CD4-positive, CD25-positive, alpha-beta regulatory T cell (primary cell): ENCODE measurements at regions not wholly inside any gene's neighbourhood (a gene's known extent, or its start where the extent isn't known, plus 50 kb on each side); places are given as distances from the start of the nearest gene placed in this dataset.

Source experiments
- ATAC-seq, 2 donors: fragments of 150-1000 bp; cut with Tn5 transposase; one replicate each; pipeline ENCODE4 v1.10.0; 2021; ENCODE audit warnings: low read depth in 2 of 2, moderate number of reproducible peaks in 2 of 2, moderate library complexity in 1 of 2
- DNase-seq, 3 donors: peaks; one replicate each; pipeline versions ENCODE4 v3.0.0 to v3.0.0-alpha.2; 2012 to 2022; ENCODE audit warnings: mixed read lengths in 1 of 3
- H3K27ac ChIP-seq: one replicate; pipeline ENCODE4 v1.7.0; 2013; ENCODE audit warnings: mild to moderate bottlenecking, low read length; ENCODE audit not compliant: insufficient read depth, poor library complexity, severe bottlenecking
- H3K27me3 ChIP-seq: one replicate; pipeline ENCODE4 v1.7.0; 2013; ENCODE audit warnings: low read length; ENCODE audit not compliant: control insufficient read depth, insufficient read depth
- H3K36me3 ChIP-seq: one replicate; pipeline ENCODE4 v1.7.0; 2013; ENCODE audit warnings: mild to moderate bottlenecking, low read length, moderate library complexity; ENCODE audit not compliant: control insufficient read depth, insufficient read depth
- H3K4me1 ChIP-seq: 2 replicates; pipeline ENCODE4 v1.7.0; 2013; ENCODE audit warnings: mild to moderate bottlenecking, low read length; ENCODE audit not compliant: insufficient read depth, control insufficient read depth, poor library complexity, severe bottlenecking
- H3K4me3 ChIP-seq: one replicate; pipeline ENCODE4 v1.7.0; 2013; ENCODE audit warnings: low read depth, mild to moderate bottlenecking, low read length, moderate library complexity
- H3K9me3 ChIP-seq, 2 experiments: 1 replicate in 1 of 2; 2 replicates in 1 of 2; pipeline ENCODE4 v1.7.0; 2013; ENCODE audit warnings: low read length in 2 of 2, mild to moderate bottlenecking in 1 of 2, moderate library complexity in 1 of 2; ENCODE audit not compliant: control insufficient read depth in 2 of 2
- H3K27ac Mint-ChIP-seq, 3 donors: one replicate each; pipeline ENCODE4 v1.8.0; 2020 to 2022; ENCODE audit warnings: mild to moderate bottlenecking in 3 of 3, mixed read lengths in 3 of 3, moderate library complexity in 2 of 3
- H3K27me3 Mint-ChIP-seq: one replicate; pipeline ENCODE4 v1.8.0; 2022; ENCODE audit warnings: mild to moderate bottlenecking, mixed read lengths
- H3K36me3 Mint-ChIP-seq: one replicate; pipeline ENCODE4 v1.8.0; 2020; ENCODE audit warnings: mixed read lengths
- H3K4me1 Mint-ChIP-seq, 4 donors: one replicate each; pipeline ENCODE4 v1.8.0; 2020 to 2022; ENCODE audit warnings: mixed read lengths in 4 of 4, mild to moderate bottlenecking in 1 of 4
- H3K4me3 Mint-ChIP-seq, 4 donors: one replicate each; pipeline ENCODE4 v1.8.0; 2020 to 2022; ENCODE audit warnings: mild to moderate bottlenecking in 4 of 4, mixed read lengths in 4 of 4, moderate library complexity in 3 of 4
- H3K9me3 Mint-ChIP-seq, 7 donors: one replicate each; pipeline ENCODE4 v1.8.0; 2020 to 2022; ENCODE audit warnings: mixed read lengths in 7 of 7, mild to moderate bottlenecking in 3 of 7, moderate library complexity in 2 of 7

DNA sequence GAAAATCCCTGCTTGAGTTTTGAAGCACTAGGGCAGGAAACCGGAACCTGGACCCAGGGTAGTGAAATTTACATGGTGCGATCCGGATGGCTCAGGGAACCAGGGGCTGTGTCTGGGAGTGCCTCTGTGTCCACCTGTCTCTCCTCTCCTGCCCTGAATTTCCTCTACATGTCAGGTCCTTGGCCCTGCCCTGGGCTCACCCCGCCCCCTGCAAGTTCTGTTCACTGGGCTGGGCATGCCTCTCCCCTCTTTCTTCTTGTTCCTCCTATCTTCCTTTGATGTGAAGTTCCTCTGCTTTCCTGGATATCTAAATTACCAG is 435.9 kb upstream of the RBMS3 start:
- Mint-ChIP-seq H3K9me3 (peaks cover 0 to 2% (median 0%) of the 10 kb centered on the region in 7 donors), H3K27ac (no peak overlapping the region), H3K27me3 (no peaks in the 10 kb centered on the region), H3K4me1 (no peaks in the 10 kb centered on the region), H3K4me3 (no peak overlapping the region), H3K36me3 (no peaks in the 10 kb centered on the region)
- DNase-seq (no peak), ATAC-seq (no peak)
- Histone ChIP-seq H3K9me3 (no peaks in the 10 kb centered on the region), H3K27ac (no peak overlapping the region), H3K27me3 (no peaks in the 10 kb centered on the region), H3K36me3 (no peaks in the 10 kb centered on the region), H3K4me3 (no peak overlapping the region), H3K4me1 (no peaks in the 10 kb centered on the region)

GRCh38 chr3:28846971-28847478 is 433.8 kb upstream of the RBMS3 start:
- DNase-seq: no peak
- Mint-ChIP-seq H3K9me3 (no peaks in the 10 kb centered on the region), H3K27me3 (no peaks in the 10 kb centered on the region), H3K4me1 (no peaks in the 10 kb centered on the region), H3K27ac (no peak overlapping the region), H3K36me3 (no peaks in the 10 kb centered on the region), H3K4me3 (no peak overlapping the region)
- no peaks in the 10 kb centered on the region for H3K4me1 ChIP-seq
- no peak for ATAC-seq
- H3K36me3 ChIP-seq: no peaks in the 10 kb centered on the region
- H3K27ac ChIP-seq: no peak overlapping the region
- H3K27me3 ChIP-seq: no peaks in the 10 kb centered on the region
- H3K4me3 ChIP-seq: no peak overlapping the region
- H3K9me3 ChIP-seq: no peaks in the 10 kb centered on the region

DNA sequence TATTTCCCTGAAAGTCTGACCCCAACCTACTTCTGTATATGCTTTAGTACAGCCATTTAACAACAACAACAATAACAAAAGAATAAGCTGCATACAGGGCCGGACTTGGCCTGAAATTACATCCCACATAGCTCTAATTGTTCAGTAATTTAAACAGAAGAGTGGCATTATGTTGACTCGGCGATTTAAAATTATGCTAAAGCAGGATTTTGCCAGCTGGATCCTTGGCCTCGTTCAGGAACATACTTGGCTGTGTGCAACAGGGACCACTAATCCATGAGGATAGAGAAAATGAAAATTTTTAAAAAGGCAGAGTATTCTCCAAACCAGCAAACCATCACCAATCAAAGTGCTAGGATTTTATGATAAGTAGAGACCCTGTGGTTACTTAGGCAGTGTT is 433.1 kb upstream of the RBMS3 start:
- Mint-ChIP-seq H3K27me3 (no peaks in the 10 kb centered on the region), H3K9me3 (no peaks in the 10 kb centered on the region), H3K4me3 (no peak overlapping the region), H3K36me3 (no peaks in the 10 kb centered on the region), H3K27ac (no peak overlapping the region), H3K4me1 (no peaks in the 10 kb centered on the region)
- no peaks in the 10 kb centered on the region for H3K27me3 ChIP-seq
- no peak overlapping the region for H3K4me3 ChIP-seq
- no peaks in the 10 kb centered on the region for H3K36me3 ChIP-seq
- H3K9me3 ChIP-seq: no peaks in the 10 kb centered on the region
- no peaks in the 10 kb centered on the region for H3K4me1 ChIP-seq
- ATAC-seq: no peak
- H3K27ac ChIP-seq: no peak overlapping the region
- DNase-seq: no peak

GRCh38 chr3:28850186-28850585 is 430.7 kb upstream of the RBMS3 start:
- H3K36me3 Mint-ChIP-seq: no peaks in the 10 kb centered on the region
- H3K4me3 Mint-ChIP-seq: no peak overlapping the region
- Histone ChIP-seq H3K4me3 (no peak overlapping the region), H3K36me3 (no peaks in the 10 kb centered on the region), H3K27ac (no peak overlapping the region), H3K4me1 (no peaks in the 10 kb centered on the region), H3K9me3 (no peaks in the 10 kb centered on the region), H3K27me3 (no peaks in the 10 kb centered on the region)
- ATAC-seq (no peak), DNase-seq (no peak)
- no peak overlapping the region for H3K27ac Mint-ChIP-seq
- H3K9me3 Mint-ChIP-seq: no peaks in the 10 kb centered on the region
- H3K27me3 Mint-ChIP-seq: no peaks in the 10 kb centered on the region
- H3K4me1 Mint-ChIP-seq: no peaks in the 10 kb centered on the region

GRCh38 chr3:28853830-28854229 is 427.0 kb upstream of the RBMS3 start:
- H3K27me3 ChIP-seq: no peaks in the 10 kb centered on the region
- H3K36me3 ChIP-seq: no peaks in the 10 kb centered on the region
- DNase-seq: no peak
- H3K27ac Mint-ChIP-seq: no peak overlapping the region
- H3K4me1 Mint-ChIP-seq: peaks cover 0 to 2% (median 0%) of the 10 kb centered on the region in 4 donors
- H3K4me3 Mint-ChIP-seq: no peak overlapping the region
- H3K27me3 Mint-ChIP-seq: no peaks in the 10 kb centered on the region
- H3K4me3 ChIP-seq: no peak overlapping the region
- ATAC-seq: no peak
- no peaks in the 10 kb centered on the region for H3K9me3 ChIP-seq
- H3K27ac ChIP-seq: no peak overlapping the region
- H3K36me3 Mint-ChIP-seq: no peaks in the 10 kb centered on the region
- no peaks in the 10 kb centered on the region for H3K9me3 Mint-ChIP-seq
- no peaks in the 10 kb centered on the region for H3K4me1 ChIP-seq

DNA sequence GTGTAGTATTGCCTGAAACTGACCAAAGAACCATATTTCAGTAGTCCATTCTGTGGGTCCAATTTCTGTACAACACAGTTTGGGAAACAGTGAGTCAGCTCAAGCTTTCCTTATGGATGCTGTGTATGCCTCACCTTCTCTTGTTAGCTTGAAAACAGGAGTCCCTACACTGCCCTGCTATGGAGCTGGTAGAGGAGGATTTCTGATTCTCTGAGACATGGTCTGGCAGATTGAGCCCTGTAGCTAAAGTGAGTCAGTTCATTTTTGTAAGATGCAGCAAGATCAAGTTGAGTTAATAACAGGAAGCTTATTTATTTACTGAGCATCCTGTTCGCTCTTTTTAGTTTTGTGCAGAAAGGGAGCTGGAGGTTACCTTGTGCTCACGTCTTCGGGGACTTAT is 424.1 kb upstream of the RBMS3 start:
- ATAC-seq (no peak), DNase-seq (peak in 1 of 3 donors; percentile 2)
- H3K4me3 ChIP-seq: no peak overlapping the region
- Mint-ChIP-seq H3K36me3 (no peaks in the 10 kb centered on the region), H3K27me3 (no peaks in the 10 kb centered on the region), H3K9me3 (no peaks in the 10 kb centered on the region), H3K4me3 (no peak overlapping the region), H3K4me1 (peaks cover 0 to 4% (median under 1%) of the 10 kb centered on the region in 4 donors), H3K27ac (no peak overlapping the region)
- H3K4me1 ChIP-seq: no peaks in the 10 kb centered on the region
- H3K36me3 ChIP-seq: no peaks in the 10 kb centered on the region
- no peaks in the 10 kb centered on the region for H3K9me3 ChIP-seq
- H3K27ac ChIP-seq: no peak overlapping the region
- H3K27me3 ChIP-seq: no peaks in the 10 kb centered on the region

DNA sequence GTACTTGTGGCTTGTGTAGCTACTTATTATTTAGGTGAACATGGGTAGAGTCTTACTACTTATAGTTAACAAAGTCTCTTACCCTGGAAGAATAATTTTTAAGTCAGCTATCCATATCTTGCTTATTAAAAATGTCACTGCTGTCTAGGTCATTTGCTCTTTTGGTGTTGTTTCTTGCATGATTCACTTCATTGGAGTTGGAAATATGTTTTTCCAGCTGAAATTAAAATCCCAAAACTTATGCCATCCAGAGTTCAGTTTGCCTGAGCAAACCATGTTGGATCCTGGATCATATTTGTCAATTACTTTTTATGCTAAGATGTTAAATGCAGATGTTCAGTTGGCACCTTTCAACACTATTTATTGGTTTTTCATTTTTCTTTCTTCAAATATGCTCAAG is 421.0 kb upstream of the RBMS3 start:
- Histone ChIP-seq H3K27me3 (no peaks in the 10 kb centered on the region), H3K4me3 (no peak overlapping the region), H3K9me3 (no peaks in the 10 kb centered on the region), H3K36me3 (no peaks in the 10 kb centered on the region), H3K27ac (no peak overlapping the region), H3K4me1 (no peaks in the 10 kb centered on the region)
- Mint-ChIP-seq H3K4me3 (no peak overlapping the region), H3K27ac (no peak overlapping the region), H3K27me3 (no peaks in the 10 kb centered on the region), H3K36me3 (no peaks in the 10 kb centered on the region), H3K9me3 (peaks cover 0 to 2% (median 0%) of the 10 kb centered on the region in 7 donors), H3K4me1 (peaks cover 0 to 4% (median 2%) of the 10 kb centered on the region in 4 donors)
- ATAC-seq (no peak), DNase-seq (no peak)

GRCh38 chr3:28860307-28860706 is 420.6 kb upstream of the RBMS3 start:
- no peaks in the 10 kb centered on the region for H3K27me3 Mint-ChIP-seq
- Histone ChIP-seq H3K36me3 (no peaks in the 10 kb centered on the region), H3K27ac (no peak overlapping the region), H3K4me3 (no peak overlapping the region), H3K27me3 (no peaks in the 10 kb centered on the region), H3K4me1 (no peaks in the 10 kb centered on the region), H3K9me3 (no peaks in the 10 kb centered on the region)
- H3K36me3 Mint-ChIP-seq: no peaks in the 10 kb centered on the region
- no peak overlapping the region for H3K4me3 Mint-ChIP-seq
- H3K9me3 Mint-ChIP-seq: peaks cover 0 to 2% (median 0%) of the 10 kb centered on the region in 7 donors
- DNase-seq: no peak
- H3K27ac Mint-ChIP-seq: no peak overlapping the region
- peaks cover 0 to 4% (median 2%) of the 10 kb centered on the region in 4 donors for H3K4me1 Mint-ChIP-seq
- ATAC-seq: no peak
